KMS-11 (cell line): ENCODE measurements at regions not wholly inside any gene's neighbourhood (a gene's known extent, or its start where the extent isn't known, plus 50 kb on each side); places are given as distances from the start of the nearest gene placed in this dataset.

ENCODE experiments used
- H2AFZ ChIP-seq: fragments of 200-600 bp; sonication (generic); 2 replicates; pipeline ENCODE4 v1.6.1; 2016; ENCODE audit warnings: antibody characterized with exemption, mixed run types, low read depth
- H3K27ac ChIP-seq: fragments of 200-600 bp; sonication (generic); 2 replicates; pipeline ENCODE4 v1.6.1; 2016; ENCODE audit warnings: mild to moderate bottlenecking, mixed run types
- H3K27me3 ChIP-seq: fragments of 200-600 bp; sonication (generic); 2 replicates; pipeline ENCODE4 v1.6.1; 2017; ENCODE audit warnings: mild to moderate bottlenecking, low read depth, mixed run types, moderate library complexity; ENCODE audit not compliant: insufficient read depth
- H3K36me3 ChIP-seq: fragments of 200-600 bp; sonication (generic); 2 replicates; pipeline ENCODE4 v1.6.1; 2017; ENCODE audit warnings: mild to moderate bottlenecking, mixed run types; ENCODE audit not compliant: insufficient read depth
- H3K4me1 ChIP-seq: fragments of 200-600 bp; sonication (generic); 2 replicates; pipeline ENCODE4 v1.6.1; 2016; ENCODE audit warnings: mild to moderate bottlenecking, low read depth, mixed run types; ENCODE audit not compliant: poor library complexity, severe bottlenecking
- H3K4me2 ChIP-seq: fragments of 200-600 bp; sonication (generic); 2 replicates; pipeline ENCODE4 v1.7.0; 2016; ENCODE audit warnings: mild to moderate bottlenecking, mixed run types
- H3K4me3 ChIP-seq: fragments of 200-600 bp; sonication (generic); IDR thresholded peaks from 2 replicates; pipeline ENCODE4 v1.6.1; 2017; ENCODE audit warnings: low read depth, low read length, mixed read lengths; ENCODE audit not compliant: insufficient read depth
- H3K79me2 ChIP-seq: fragments of 200-600 bp; sonication (generic); 2 replicates; pipeline ENCODE4 v1.6.1; 2016; ENCODE audit warnings: low read depth, mixed run types; ENCODE audit not compliant: insufficient read depth
- H3K9ac ChIP-seq: fragments of 200-600 bp; sonication (generic); 2 replicates; pipeline ENCODE4 v1.6.1; 2016; ENCODE audit warnings: mild to moderate bottlenecking, mixed run types
- H4K20me1 ChIP-seq: fragments of 200-600 bp; sonication (generic); 2 replicates; pipeline ENCODE4 v1.6.1; 2016; ENCODE audit warnings: mild to moderate bottlenecking, mixed run types; ENCODE audit not compliant: insufficient read depth
- CTCF ChIP-seq: fragments of 200-600 bp; sonication (generic); conservative IDR thresholded peaks from 2 replicates; pipeline ENCODE4 v1.6.1; 2017; ENCODE audit warnings: low read depth, mild to moderate bottlenecking, antibody characterized with exemption, low read length, moderate library complexity, mixed read lengths

GRCh38 chr22:48739348-48740085 is 1088.2 kb downstream of the BRD1 start:
- no peaks in the 10 kb centered on the region for H3K36me3 ChIP-seq
- no peaks in the 10 kb centered on the region for H3K79me2 ChIP-seq
- H3K9ac ChIP-seq, result no peak overlapping the region
- no peaks in the 10 kb centered on the region for H3K27me3 ChIP-seq
- no peak for TF ChIP-seq CTCF
- H4K20me1 ChIP-seq, result no peaks in the 10 kb centered on the region
- H3K4me3 ChIP-seq, result no peak overlapping the region
- H3K27ac ChIP-seq, result no peak overlapping the region
- H2AFZ ChIP-seq, result no peak overlapping the region
- H3K4me1 ChIP-seq, result no peaks in the 10 kb centered on the region
- H3K4me2 ChIP-seq, result no peak overlapping the region

DNA sequence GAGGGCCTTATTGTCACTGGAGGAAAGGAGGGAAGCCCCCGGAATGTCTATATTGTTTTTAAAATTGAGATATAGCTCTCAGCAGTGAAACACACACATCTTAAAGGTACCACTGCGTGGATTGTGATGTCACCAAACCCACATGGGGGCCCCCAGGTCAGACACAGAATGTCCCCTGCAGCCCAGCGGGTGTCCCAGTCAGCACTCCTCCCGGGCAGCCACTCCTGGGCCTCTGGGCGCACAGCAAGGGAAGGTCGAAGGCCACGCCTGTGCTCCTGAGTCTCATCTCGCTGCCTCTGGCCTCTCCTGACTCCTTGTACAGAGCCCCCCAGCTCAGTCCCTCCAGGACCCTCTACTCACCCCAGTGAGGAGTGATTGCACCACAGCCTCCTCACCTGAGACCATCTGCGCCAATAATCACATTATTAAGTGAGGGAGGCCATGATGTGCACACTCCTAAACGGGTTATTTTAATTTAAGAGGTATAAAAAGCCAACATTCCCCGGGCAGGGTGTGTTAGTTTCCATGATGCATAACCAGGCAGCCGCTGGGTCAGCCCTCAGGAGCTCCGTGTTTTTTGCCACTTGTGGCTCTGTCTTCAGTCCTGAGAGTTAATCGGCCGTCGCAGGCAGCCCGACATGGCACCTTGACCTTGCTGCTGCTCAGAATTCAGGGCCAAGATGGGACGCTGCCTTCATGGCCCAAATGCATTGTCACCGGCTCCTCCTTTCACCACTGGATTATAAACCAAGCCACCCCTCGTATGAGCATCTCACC is 1089.3 kb downstream of the BRD1 start:
- Histone ChIP-seq H3K36me3 (no peaks in the 10 kb centered on the region), H2AFZ (no peak overlapping the region), H3K27me3 (no peaks in the 10 kb centered on the region), H3K4me3 (no peak overlapping the region), H3K9ac (no peak overlapping the region), H3K4me1 (no peaks in the 10 kb centered on the region), H3K79me2 (no peaks in the 10 kb centered on the region), H4K20me1 (no peaks in the 10 kb centered on the region), H3K4me2 (no peak overlapping the region), H3K27ac (no peak overlapping the region)
- TF ChIP-seq CTCF, result no peak

- H3K27ac ChIP-seq, result no peak overlapping the region
- H3K4me1 ChIP-seq, result no peaks in the 10 kb centered on the region
- H3K36me3 ChIP-seq, result no peaks in the 10 kb centered on the region
- no peak overlapping the region for H3K4me2 ChIP-seq
- no peak overlapping the region for H2AFZ ChIP-seq
- no peak for TF ChIP-seq CTCF
- H3K27me3 ChIP-seq, result no peaks in the 10 kb centered on the region
- H3K79me2 ChIP-seq, result no peaks in the 10 kb centered on the region
- no peaks in the 10 kb centered on the region for H4K20me1 ChIP-seq
- H3K4me3 ChIP-seq, result no peak overlapping the region
- H3K9ac ChIP-seq, result no peak overlapping the region
These were observed 1090.0 kb downstream of the BRD1 start for GRCh38 chr22:48737461-48738203.

GRCh38 chr22:48736593-48737460 is 1090.8 kb downstream of the BRD1 start:
- Histone ChIP-seq H3K4me1 (no peaks in the 10 kb centered on the region), H3K9ac (no peak overlapping the region), H3K4me3 (no peak overlapping the region), H3K4me2 (no peak overlapping the region), H3K36me3 (no peaks in the 10 kb centered on the region), H4K20me1 (no peaks in the 10 kb centered on the region), H3K27ac (no peak overlapping the region), H2AFZ (no peak overlapping the region), H3K27me3 (no peaks in the 10 kb centered on the region), H3K79me2 (no peaks in the 10 kb centered on the region)
- no peak for TF ChIP-seq CTCF
